HepG2 (cell line): ENCODE measurements at regions not wholly inside any gene's neighbourhood (a gene's known extent, or its start where the extent isn't known, plus 50 kb on each side); places are given as distances from the start of the nearest gene placed in this dataset.

ENCODE experiments used
- ATAC-seq: fragments of 200-7000 bp; cut with Tn5 transposase; 3 replicates; pipeline ENCODE4 v1.9.1; 2020; ENCODE audit warnings: mild to moderate bottlenecking, moderate library complexity
- BruUV-seq: library from RNA; stranded (reverse); fragments of 400-500 nt; replicated peaks from 2 replicates; lab custom pipeline; 2021; lab: Mats Ljungman, UMichigan
- CTCF ChIA-PET: fragments of 300-600 bp; formaldehyde crosslinking; extraction: SDS; loops from one replicate; lab custom pipeline; 2021; ENCODE audit warnings: low total read pairs, inconsistent platforms, low intra/inter-chr PET ratio; lab: Yijun Ruan, JAX
- POLR2A ChIA-PET: fragments of 350-600 bp; sonication (Branson Sonifier 250); formaldehyde crosslinking; loops from one replicate; lab custom pipeline; 2020; ENCODE audit warnings: antibody characterized with exemption, inconsistent platforms; lab: Yijun Ruan, JAX
- DNase-seq: peaks from one replicate; pipeline ENCODE4 v3.0.0-alpha.2; 2015; ENCODE audit warnings: low spot score
- FAIRE-seq: peaks from 3 replicates; lab custom pipeline; 2011; peaks lifted over from hg19 to GRCh38; lab: Jason Lieb, UNC
- H2AFZ ChIP-seq: one replicate; pipeline ENCODE4 v1.6.1; 2011; ENCODE audit warnings: low read length, inconsistent platforms
- H3K27ac ChIP-seq: fragments of 300-600 bp; 3 replicates; pipeline ENCODE4 v1.8.0; 2011; ENCODE audit warnings: mixed run types, mild to moderate bottlenecking, mixed read lengths, low read length, inconsistent platforms; ENCODE audit not compliant: insufficient read depth; ENCODE audit errors: extremely low read length
- H3K27me3 ChIP-seq, 2 experiments: fragments of 200-600 bp in 1 of 2; 2 replicates in 1 of 2; 3 replicates in 1 of 2; pipeline versions ENCODE4 v1.6.0 to v1.8.0; 2011; ENCODE audit warnings: low read length in 2 of 2, mild to moderate bottlenecking in 2 of 2, moderate library complexity in 2 of 2, inconsistent platforms in 1 of 2; ENCODE audit not compliant: insufficient read depth in 2 of 2, control insufficient read depth in 1 of 2
- H3K36me3 ChIP-seq, 2 experiments: fragments of 200-600 bp in 1 of 2; replicated peaks in 1 of 2; 2 replicates in 1 of 2; 3 replicates in 1 of 2; pipeline versions ENCODE4 v1.5.1 to v1.8.0; 2011; ENCODE audit warnings: low read length in 2 of 2, inconsistent platforms in 1 of 2; ENCODE audit not compliant: insufficient read depth in 2 of 2, control insufficient read depth in 1 of 2
- H3K4me1 ChIP-seq: 2 replicates; pipeline ENCODE4 v1.5.1; 2012; ENCODE audit warnings: low read length, inconsistent platforms; ENCODE audit not compliant: insufficient read depth
- H3K4me2 ChIP-seq: 2 replicates; pipeline ENCODE4 v1.6.0; 2011; ENCODE audit warnings: low read depth, low read length, inconsistent platforms
- H3K4me3 ChIP-seq, 3 experiments: fragments of 200-600 bp in 1 of 3; sonication (generic), shearing (Covaris generic) in 1 of 3; replicated peaks in 1 of 3; 2 replicates each; pipeline ENCODE4 v1.5.1; 2011 to 2016; ENCODE audit warnings: low read length in 3 of 3, inconsistent platforms in 2 of 3, low read depth in 2 of 3, mild to moderate bottlenecking in 2 of 3, control low read depth in 1 of 3, mixed read lengths in 1 of 3; ENCODE audit not compliant: insufficient read depth in 1 of 3
- H3K79me2 ChIP-seq: one replicate; pipeline ENCODE4 v1.6.1; 2011; ENCODE audit warnings: low read length, inconsistent platforms; ENCODE audit not compliant: insufficient read depth
- H3K9ac ChIP-seq: 2 replicates; pipeline ENCODE4 v1.6.0; 2011; ENCODE audit warnings: mild to moderate bottlenecking, low read depth, low read length, inconsistent platforms; ENCODE audit not compliant: insufficient read depth
- H3K9me3 ChIP-seq: 2 replicates; pipeline ENCODE4 v1.5.1; 2012; ENCODE audit warnings: mild to moderate bottlenecking, low read length
- H4K20me1 ChIP-seq: 2 replicates; pipeline ENCODE4 v1.6.0; 2011; ENCODE audit warnings: inconsistent platforms, mild to moderate bottlenecking, low read length, moderate library complexity; ENCODE audit not compliant: insufficient read depth
- ETV6 ChIP-seq: sonication (generic); formaldehyde crosslinking; conservative IDR thresholded peaks from 2 replicates; pipeline ENCODE4 v1.4.0; 2020; ENCODE audit warnings: missing genetic modification reagents
- HHEX ChIP-seq: IDR thresholded peaks from 2 replicates; pipeline ENCODE4 v1.6.1; 2016; ENCODE audit warnings: control low read depth
- MEIS2 ChIP-seq: sonication (generic); formaldehyde crosslinking; IDR thresholded peaks from 2 replicates; pipeline ENCODE4 v1.9.0; 2021; ENCODE audit warnings: mild to moderate bottlenecking, missing genetic modification reagents
- RAD51 ChIP-seq: fragments of 450-650 bp; IDR thresholded peaks from 2 replicates; pipeline ENCODE4 v1.6.1; 2016; ENCODE audit warnings: borderline replicate concordance
- SNRNP70 ChIP-seq: fragments of 200-400 bp; formaldehyde crosslinking; IDR thresholded peaks from 2 replicates; pipeline ENCODE4 v1.6.1; 2017; ENCODE audit warnings: mild to moderate bottlenecking, low read depth, low read length, moderate library complexity
- TEAD2 ChIP-seq: sonication (generic); formaldehyde crosslinking; IDR thresholded peaks from 2 replicates; pipeline ENCODE4 v1.9.0; 2021; ENCODE audit warnings: missing genetic modification reagents
- ZNF383 ChIP-seq: sonication (generic); formaldehyde crosslinking; IDR thresholded peaks from 2 replicates; pipeline ENCODE4 v1.4.0; 2020; ENCODE audit warnings: missing genetic modification reagents, mild to moderate bottlenecking, borderline replicate concordance
- WGBS: methylation state at CpG from one replicate; pipeline ENCODE4 v1.1.6; 2017; ENCODE audit warnings: low lambda C conversion rate; 5-methylcytosine and 5-hydroxymethylcytosine counted together
- in situ Hi-C: cut with HindIII; loops from 2 replicates; pipeline ENCODE4 v1.10.0; 2017; ENCODE audit warnings: low pct_unique_long_range_greater_than_20kb; ENCODE audit not compliant: extremely low pct_ligation_motif_present
- intact Hi-C: fragments of 100-400 bp; cut with micrococcal nuclease; formaldehyde crosslinking; loops from one replicate; pipeline ENCODE4 v1.10.0; 2022; ENCODE audit not compliant: unreplicated experiment
- TF ChIP-seq, protein P1 (sequence below): sonication (generic); formaldehyde crosslinking; IDR thresholded peaks from 2 replicates; pipeline ENCODE4 v1.5.1; 2020; ENCODE audit warnings: missing genetic modification reagents, mild to moderate bottlenecking, borderline replicate concordance
- TF ChIP-seq, protein P2 (sequence below), 2 experiments: sonication (generic) in 1 of 2; formaldehyde crosslinking in 1 of 2; IDR thresholded peaks; 2 replicates each; pipeline versions ENCODE4 v1.5.1 to v1.6.1; 2011 to 2020; ENCODE audit warnings: borderline replicate concordance in 1 of 2, low read depth in 1 of 2, low read length in 1 of 2, mild to moderate bottlenecking in 1 of 2, missing genetic modification reagents in 1 of 2, moderate library complexity in 1 of 2

DNA sequence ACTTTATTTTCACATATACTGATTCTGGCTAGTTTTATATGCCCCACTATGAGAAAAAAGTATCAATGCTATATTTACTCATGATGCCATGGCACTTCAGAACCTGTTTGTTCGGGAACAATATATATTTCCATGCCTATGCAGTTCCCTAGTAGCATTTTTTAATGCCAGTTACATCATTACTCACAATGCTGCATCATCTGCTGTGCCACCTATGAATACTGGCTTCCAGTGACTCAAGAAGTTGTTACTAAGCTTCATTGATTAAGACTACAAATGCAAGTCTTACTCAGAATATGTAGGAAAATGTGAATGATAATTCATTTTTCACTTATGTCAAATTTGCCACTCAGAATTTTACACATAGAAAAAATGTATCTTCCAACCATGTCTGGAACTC is 97.9 kb downstream of the MAFB start (continued):
- TF ChIP-seq SNRNP70 (no peak), MEIS2 (CRISPR knock-in tag) (no peak), TEAD2 (CRISPR knock-in tag) (no peak)

DNA sequence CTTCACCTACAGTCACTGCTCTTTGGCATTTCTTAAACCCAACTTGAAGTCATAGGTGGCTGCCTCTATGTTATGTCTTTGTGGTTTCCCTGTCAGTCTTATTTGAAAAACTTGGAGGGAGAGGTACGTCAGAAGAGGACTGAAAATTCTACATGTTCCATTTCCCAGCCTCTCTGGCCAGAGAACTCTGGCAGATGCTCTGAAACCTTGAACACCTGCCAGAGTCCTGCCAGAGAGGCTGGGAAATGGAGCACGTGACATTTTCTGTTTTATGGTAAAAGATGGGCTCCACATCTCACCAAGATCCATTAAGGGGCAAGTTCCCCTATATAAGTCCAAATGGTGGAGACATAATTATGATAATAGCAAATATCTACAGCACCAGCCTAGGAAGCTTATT is 99.5 kb downstream of the MAFB start:
- Histone ChIP-seq H3K27ac (no peak overlapping the region), H2AFZ (no peak overlapping the region), H3K27me3 (no peaks in the 10 kb centered on the region), H3K36me3 (no peaks in the 10 kb centered on the region), H3K4me1 (no peaks in the 10 kb centered on the region), H4K20me1 (no peaks in the 10 kb centered on the region), H3K9ac (no peak overlapping the region), H3K4me2 (no peak overlapping the region), H3K4me3 (no peak overlapping the region), H3K9me3 (no peaks in the 10 kb centered on the region), H3K79me2 (no peaks in the 10 kb centered on the region)
- 3% methylated on average over 2 of the region's 2 CpGs for WGBS
- TF ChIP-seq, protein P1, sequence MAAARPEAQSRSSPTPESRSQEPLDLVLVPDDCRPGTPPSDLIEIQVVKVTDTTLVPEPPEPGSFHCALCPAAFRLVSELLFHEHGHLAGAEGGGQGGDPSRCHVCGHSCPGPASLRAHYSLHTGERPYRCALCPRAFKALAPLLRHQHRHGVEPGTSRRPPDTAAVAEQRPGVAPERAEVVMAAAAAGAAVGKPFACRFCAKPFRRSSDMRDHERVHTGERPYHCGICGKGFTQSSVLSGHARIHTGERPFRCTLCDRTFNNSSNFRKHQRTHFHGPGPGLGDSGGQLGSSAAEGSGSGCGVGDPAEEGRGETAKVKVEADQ (CRISPR knock-in tag): no peak
- TF ChIP-seq HHEX (CRISPR knock-in tag): no peak
- TF ChIP-seq ETV6: no peak
- TF ChIP-seq RAD51: peak; percentile 28; the same call in 1 of the 2 replicates
- TF ChIP-seq, protein P2, sequence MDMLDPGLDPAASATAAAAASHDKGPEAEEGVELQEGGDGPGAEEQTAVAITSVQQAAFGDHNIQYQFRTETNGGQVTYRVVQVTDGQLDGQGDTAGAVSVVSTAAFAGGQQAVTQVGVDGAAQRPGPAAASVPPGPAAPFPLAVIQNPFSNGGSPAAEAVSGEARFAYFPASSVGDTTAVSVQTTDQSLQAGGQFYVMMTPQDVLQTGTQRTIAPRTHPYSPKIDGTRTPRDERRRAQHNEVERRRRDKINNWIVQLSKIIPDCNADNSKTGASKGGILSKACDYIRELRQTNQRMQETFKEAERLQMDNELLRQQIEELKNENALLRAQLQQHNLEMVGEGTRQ (IDR thresholded peaks at IDR 0.05; ENCODE audit: low read depth, low read length): 0 out of 2 replicates have a peak, but pooled peaks have one; percentile 10
- TF ChIP-seq, protein P2 (CRISPR knock-in tag; IDR thresholded peaks at IDR 0.05; ENCODE audit: borderline replicate concordance): no peak
- TF ChIP-seq ZNF383 (CRISPR knock-in tag): no peak
- no peak for FAIRE-seq
- intact Hi-C loops: no loop called here
- in situ Hi-C loops: no loop called here
- ChIA-PET CTCF (no interaction called here), POLR2A (no interaction called here)
- no peak for DNase-seq
- BruUV-seq: no TSS peak
- no peak for ATAC-seq
